Loucy (cell line): ENCODE measurements at regions not wholly inside any gene's neighbourhood (a gene's known extent, or its start where the extent isn't known, plus 50 kb on each side); places are given as distances from the start of the nearest gene placed in this dataset.

Experiments used
- H2AFZ ChIP-seq: fragments of 200-600 bp; sonication (generic); 2 replicates; pipeline ENCODE4 v1.6.0; 2016; ENCODE audit warnings: antibody characterized with exemption, mild to moderate bottlenecking, low read length, moderate library complexity
- H3F3A ChIP-seq: fragments of 200-600 bp; 2 replicates; pipeline ENCODE4 v1.6.0; 2016; ENCODE audit warnings: antibody characterized with exemption, low read depth, mild to moderate bottlenecking
- H3K27me3 ChIP-seq: fragments of 200-600 bp; sonication (generic); 2 replicates; pipeline ENCODE4 v1.6.1; 2014; ENCODE audit warnings: low read length, mild to moderate bottlenecking; ENCODE audit not compliant: insufficient read depth, poor library complexity, severe bottlenecking
- H3K36me3 ChIP-seq: fragments of 200-600 bp; sonication (generic); 2 replicates; pipeline ENCODE4 v1.6.1; 2016; ENCODE audit warnings: low read length; ENCODE audit not compliant: insufficient read depth
- H3K4me1 ChIP-seq: fragments of 200-600 bp; sonication (generic); 2 replicates; pipeline ENCODE4 v1.5.1; 2014; ENCODE audit warnings: low read length, mild to moderate bottlenecking; ENCODE audit not compliant: insufficient read depth, poor library complexity, severe bottlenecking
- H3K4me2 ChIP-seq: fragments of 200-600 bp; sonication (generic); 2 replicates; pipeline ENCODE4 v1.6.0; 2014; ENCODE audit warnings: antibody characterized with exemption, low read length, low read depth, mild to moderate bottlenecking; ENCODE audit not compliant: poor library complexity, severe bottlenecking
- H3K4me3 ChIP-seq: fragments of 200-600 bp; sonication (generic); 2 replicates; pipeline ENCODE4 v1.5.1; 2014; ENCODE audit warnings: low read length, mild to moderate bottlenecking, mixed read lengths; ENCODE audit not compliant: poor library complexity, severe bottlenecking
- H3K79me2 ChIP-seq: fragments of 200-600 bp; sonication (generic); 2 replicates; pipeline ENCODE4 v1.6.1; 2014; ENCODE audit warnings: low read length; ENCODE audit not compliant: insufficient read depth
- H3K9ac ChIP-seq: fragments of 200-600 bp; sonication (generic); 2 replicates; pipeline ENCODE4 v1.6.0; 2014; ENCODE audit warnings: mild to moderate bottlenecking, low read depth, low read length, moderate library complexity; ENCODE audit not compliant: poor library complexity, severe bottlenecking
- H3K9me2 ChIP-seq: fragments of 200-600 bp; sonication (generic); replicated peaks from 2 replicates; pipeline ENCODE4 v1.6.1; 2016; ENCODE audit warnings: low read depth, low read length, mixed read lengths
- H3K9me3 ChIP-seq: fragments of 200-600 bp; sonication (generic); 2 replicates; pipeline ENCODE4 v1.6.1; 2014; ENCODE audit warnings: mild to moderate bottlenecking, antibody characterized with exemption, low read length, low read depth; ENCODE audit not compliant: insufficient read depth
- H4K20me1 ChIP-seq: fragments of 200-600 bp; sonication (generic); 2 replicates; pipeline ENCODE4 v1.6.0; 2014; ENCODE audit warnings: antibody characterized with exemption, low read length, mild to moderate bottlenecking; ENCODE audit not compliant: insufficient read depth, poor library complexity, severe bottlenecking
- EZH2phosphoT487 ChIP-seq: fragments of 200-600 bp; IDR thresholded peaks from 2 replicates; pipeline ENCODE4 v1.6.1; 2018; ENCODE audit warnings: antibody characterized with exemption, mild to moderate bottlenecking, moderate library complexity, borderline replicate concordance
- TF ChIP-seq, protein P1 (sequence below): fragments of 200-600 bp; sonication (generic); conservative IDR thresholded peaks from 2 replicates; pipeline ENCODE4 v1.5.1; 2014; ENCODE audit warnings: mild to moderate bottlenecking, antibody characterized with exemption, low read length

DNA sequence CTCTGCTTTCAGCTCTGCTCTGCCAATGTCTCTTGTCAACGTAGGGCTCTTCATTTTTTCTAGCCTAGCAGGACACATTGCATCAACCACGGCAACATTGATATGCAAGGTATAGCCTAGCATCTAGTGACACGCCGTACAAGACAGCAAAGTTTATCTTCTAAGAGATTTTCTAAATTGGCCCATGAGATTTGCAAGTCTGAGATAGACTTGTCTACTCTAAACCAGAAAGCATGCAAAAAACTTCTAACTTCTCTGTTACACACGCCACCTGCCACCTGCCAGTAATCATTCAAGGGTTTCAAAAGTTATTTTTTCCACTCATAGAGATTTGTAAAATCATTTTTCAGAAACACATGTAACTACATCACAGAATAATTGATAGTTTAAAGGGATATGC lies 1265.7 kb downstream of the C4orf33 start:
- TF ChIP-seq EZH2phosphoT487: no peak
- TF ChIP-seq, protein P1, sequence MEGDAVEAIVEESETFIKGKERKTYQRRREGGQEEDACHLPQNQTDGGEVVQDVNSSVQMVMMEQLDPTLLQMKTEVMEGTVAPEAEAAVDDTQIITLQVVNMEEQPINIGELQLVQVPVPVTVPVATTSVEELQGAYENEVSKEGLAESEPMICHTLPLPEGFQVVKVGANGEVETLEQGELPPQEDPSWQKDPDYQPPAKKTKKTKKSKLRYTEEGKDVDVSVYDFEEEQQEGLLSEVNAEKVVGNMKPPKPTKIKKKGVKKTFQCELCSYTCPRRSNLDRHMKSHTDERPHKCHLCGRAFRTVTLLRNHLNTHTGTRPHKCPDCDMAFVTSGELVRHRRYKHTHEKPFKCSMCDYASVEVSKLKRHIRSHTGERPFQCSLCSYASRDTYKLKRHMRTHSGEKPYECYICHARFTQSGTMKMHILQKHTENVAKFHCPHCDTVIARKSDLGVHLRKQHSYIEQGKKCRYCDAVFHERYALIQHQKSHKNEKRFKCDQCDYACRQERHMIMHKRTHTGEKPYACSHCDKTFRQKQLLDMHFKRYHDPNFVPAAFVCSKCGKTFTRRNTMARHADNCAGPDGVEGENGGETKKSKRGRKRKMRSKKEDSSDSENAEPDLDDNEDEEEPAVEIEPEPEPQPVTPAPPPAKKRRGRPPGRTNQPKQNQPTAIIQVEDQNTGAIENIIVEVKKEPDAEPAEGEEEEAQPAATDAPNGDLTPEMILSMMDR: no peak
- Histone ChIP-seq H3K4me1 (no peaks in the 10 kb centered on the region), H3K4me2 (no peak overlapping the region), H2AFZ (no peak overlapping the region), H3K79me2 (no peaks in the 10 kb centered on the region), H3K9me3 (no peaks in the 10 kb centered on the region), H3K9me2 (no peaks in the 10 kb centered on the region), H3K9ac (no peak overlapping the region), H3K27me3 (no peaks in the 10 kb centered on the region), H3K4me3 (no peak overlapping the region), H3K36me3 (no peaks in the 10 kb centered on the region), H3F3A (no peaks in the 10 kb centered on the region), H4K20me1 (no peaks in the 10 kb centered on the region)

DNA sequence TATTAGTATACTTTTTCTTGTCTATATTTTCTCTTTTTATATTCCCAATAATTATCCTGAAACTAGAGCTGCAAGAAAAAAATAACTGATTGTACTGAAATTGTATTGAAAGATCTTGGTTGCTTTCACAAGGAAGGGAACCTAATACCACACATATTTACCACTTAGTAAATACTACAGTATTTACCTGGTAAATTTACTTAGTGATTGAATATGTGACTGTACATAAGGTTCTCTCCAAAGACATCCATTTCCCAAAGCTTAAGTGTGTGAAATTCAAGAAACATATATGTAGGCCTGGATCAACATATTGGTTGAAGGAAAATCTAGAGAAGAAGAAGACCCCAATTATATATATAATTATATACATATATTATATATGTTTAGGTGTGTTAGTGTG lies 1272.7 kb downstream of the C4orf33 start:
- Histone ChIP-seq H3K9me2 (no peaks in the 10 kb centered on the region), H3K9me3 (no peaks in the 10 kb centered on the region), H3K79me2 (no peaks in the 10 kb centered on the region), H4K20me1 (no peaks in the 10 kb centered on the region), H3K9ac (no peak overlapping the region), H3K4me1 (no peaks in the 10 kb centered on the region), H2AFZ (no peak overlapping the region), H3K27me3 (no peaks in the 10 kb centered on the region), H3K4me3 (no peak overlapping the region), H3K36me3 (no peaks in the 10 kb centered on the region), H3K4me2 (no peak overlapping the region), H3F3A (no peaks in the 10 kb centered on the region)
- TF ChIP-seq, protein P1: no peak

DNA sequence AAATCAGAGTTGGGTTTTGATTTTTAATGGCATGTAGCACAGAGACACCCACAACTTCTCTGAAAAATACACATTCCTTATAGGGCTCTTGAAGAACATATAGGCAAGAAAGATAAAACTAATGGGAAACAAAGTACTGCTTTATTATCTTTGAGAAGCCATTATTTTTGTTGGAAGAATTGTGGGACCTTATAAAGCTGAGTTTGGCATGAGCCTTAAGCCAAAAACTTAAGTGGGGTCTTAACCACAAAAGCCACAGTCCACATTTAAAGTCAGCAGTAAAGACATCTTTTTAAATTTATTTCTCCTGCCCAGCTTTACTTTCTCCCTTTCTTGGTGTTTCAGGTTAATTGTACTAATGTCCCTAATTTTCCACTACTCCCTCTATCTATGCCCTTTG lies 1297.3 kb downstream of the C4orf33 start:
- H3K4me2 ChIP-seq: no peak overlapping the region
- no peaks in the 10 kb centered on the region for H3K4me1 ChIP-seq
- H3F3A ChIP-seq: no peaks in the 10 kb centered on the region
- TF ChIP-seq EZH2phosphoT487: no peak
- TF ChIP-seq, protein P1: no peak
- no peak overlapping the region for H3K9ac ChIP-seq
- H4K20me1 ChIP-seq: no peaks in the 10 kb centered on the region
- H3K79me2 ChIP-seq: no peaks in the 10 kb centered on the region
- H3K4me3 ChIP-seq: no peak overlapping the region
- no peak overlapping the region for H2AFZ ChIP-seq
- no peaks in the 10 kb centered on the region for H3K9me2 ChIP-seq
- no peaks in the 10 kb centered on the region for H3K36me3 ChIP-seq
- H3K27me3 ChIP-seq: no peaks in the 10 kb centered on the region
- H3K9me3 ChIP-seq: no peaks in the 10 kb centered on the region
